ENCODE measurements at regions not wholly inside any gene's neighbourhood (a gene's known extent, or its start where the extent isn't known, plus 50 kb on each side); places are given as distances from the start of the nearest gene placed in this dataset.

GRCh38 chr12:28032811-28033537 lies 60.4 kb upstream of the PTHLH start:
- H3K9ac ChIP-seq (ENCODE audit: insufficient read depth, low read length, poor library complexity, severe bottlenecking), result no peak overlapping the region
- no peak for DNase-seq
- H3K27ac ChIP-seq (ENCODE audit: low read depth in 1 of 2, low read length in 2 of 2), result no peak overlapping the region
- no peaks in the 10 kb centered on the region for H3K4me1 Mint-ChIP-seq
- H3K27ac Mint-ChIP-seq, result no peak overlapping the region
- TF ChIP-seq CTCF (IDR thresholded peaks at IDR 0.05), result no peak
- no peaks in the 10 kb centered on the region for H3K9me3 ChIP-seq (replicated peaks in 1 of 2; ENCODE audit: control insufficient read depth in 1 of 2, insufficient read depth in 1 of 2, low read length in 2 of 2)
- H3K9me3 Mint-ChIP-seq, result peaks cover 0 to 5% (median 0%) of the 10 kb centered on the region in 7 donors
- H3K4me1 ChIP-seq (ENCODE audit: control insufficient read depth in 1 of 2, insufficient read depth in 2 of 2, low read length in 2 of 2), result no peaks in the 10 kb centered on the region
- H3K36me3 Mint-ChIP-seq, result no peaks in the 10 kb centered on the region
- H3K27me3 Mint-ChIP-seq (ENCODE audit: low read depth in 3 of 3), result peaks cover 0 to 2% (median 0%) of the 10 kb centered on the region in 3 donors
- WGBS (ENCODE audit: insufficient coverage), result 100% methylated on average over 1 of the region's 4 CpGs
- H3K4me3 Mint-ChIP-seq, result no peak overlapping the region
- H3K4me3 ChIP-seq (replicated peaks in 1 of 3; ENCODE audit: low read depth in 2 of 3, low read length in 3 of 3), result no peak overlapping the region
- no peaks in the 10 kb centered on the region for H3K36me3 ChIP-seq (replicated peaks in 1 of 2; ENCODE audit: control insufficient read depth in 1 of 2, insufficient read depth in 2 of 2, low read length in 2 of 2)
- no peaks in the 10 kb centered on the region for H3K27me3 ChIP-seq (ENCODE audit: control insufficient read depth in 2 of 2, insufficient read depth in 2 of 2, low read length in 2 of 2)
- H2AFZ ChIP-seq (ENCODE audit: insufficient read depth, low read depth, low read length, poor library complexity, severe bottlenecking), result no peak overlapping the region
- intact Hi-C loops (cut with micrococcal nuclease), result no loop called here
- H4K20me1 ChIP-seq (ENCODE audit: insufficient read depth, low read length), result no peaks in the 10 kb centered on the region
- no peak overlapping the region for H3K4me2 ChIP-seq (replicated peaks; ENCODE audit: extremely low read depth, low read length, poor library complexity, severe bottlenecking)
- H3K79me2 ChIP-seq (ENCODE audit: insufficient read depth, low read length), result no peaks in the 10 kb centered on the region

GRCh38 chr12:28033538-28033915 lies 61.0 kb upstream of the PTHLH start:
- H3K27ac ChIP-seq (ENCODE audit: low read depth in 1 of 2, low read length in 2 of 2), result no peak overlapping the region
- Mint-ChIP-seq H3K36me3 (no peaks in the 10 kb centered on the region), H3K9me3 (peaks cover 0 to 5% (median 0%) of the 10 kb centered on the region in 7 donors), H3K27me3 (ENCODE audit: low read depth in 3 of 3) (peaks cover 0 to 2% (median 0%) of the 10 kb centered on the region in 3 donors), H3K4me3 (no peak overlapping the region), H3K27ac (no peak overlapping the region), H3K4me1 (no peaks in the 10 kb centered on the region)
- intact Hi-C loops (cut with micrococcal nuclease), result no loop called here
- H4K20me1 ChIP-seq (ENCODE audit: insufficient read depth, low read length), result no peaks in the 10 kb centered on the region
- no peaks in the 10 kb centered on the region for H3K4me1 ChIP-seq (ENCODE audit: control insufficient read depth in 1 of 2, insufficient read depth in 2 of 2, low read length in 2 of 2)
- H2AFZ ChIP-seq (ENCODE audit: insufficient read depth, low read depth, low read length, poor library complexity, severe bottlenecking), result no peak overlapping the region
- no peak for DNase-seq
- no peak overlapping the region for H3K4me3 ChIP-seq (replicated peaks in 1 of 3; ENCODE audit: low read depth in 2 of 3, low read length in 3 of 3)
- H3K27me3 ChIP-seq (ENCODE audit: control insufficient read depth in 2 of 2, insufficient read depth in 2 of 2, low read length in 2 of 2), result no peaks in the 10 kb centered on the region
- H3K79me2 ChIP-seq (ENCODE audit: insufficient read depth, low read length), result no peaks in the 10 kb centered on the region
- no peak overlapping the region for H3K9ac ChIP-seq (ENCODE audit: insufficient read depth, low read length, poor library complexity, severe bottlenecking)
- H3K36me3 ChIP-seq (replicated peaks in 1 of 2; ENCODE audit: control insufficient read depth in 1 of 2, insufficient read depth in 2 of 2, low read length in 2 of 2), result no peaks in the 10 kb centered on the region
- no CpG with 5 or more reads among the region's 2 CpGs for WGBS (ENCODE audit: insufficient coverage)
- no peak overlapping the region for H3K4me2 ChIP-seq (replicated peaks; ENCODE audit: extremely low read depth, low read length, poor library complexity, severe bottlenecking)
- H3K9me3 ChIP-seq (replicated peaks in 1 of 2; ENCODE audit: control insufficient read depth in 1 of 2, insufficient read depth in 1 of 2, low read length in 2 of 2), result no peaks in the 10 kb centered on the region
- no peak for TF ChIP-seq CTCF (IDR thresholded peaks at IDR 0.05)
